PC-9 (cell line): ENCODE measurements at regions not wholly inside any gene's neighbourhood (a gene's known extent, or its start where the extent isn't known, plus 50 kb on each side); places are given as distances from the start of the nearest gene placed in this dataset.

ENCODE experiments used
- BruUV-seq: library from RNA; stranded (reverse); fragments of 400-500 nt; replicated peaks from 2 replicates; lab custom pipeline; 2021; lab: Mats Ljungman, UMichigan
- CTCF ChIA-PET: fragments of 300-600 bp; sonication (Branson Sonifier 250); formaldehyde crosslinking; loops from one replicate; lab custom pipeline; 2022; ENCODE audit warnings: antibody characterized with exemption; lab: Charles Lee
- POLR2A ChIA-PET: fragments of 300-600 bp; sonication (Branson Sonifier 250); formaldehyde crosslinking; loops from one replicate; lab custom pipeline; 2022; ENCODE audit warnings: antibody characterized with exemption; ENCODE audit not compliant: unreplicated experiment; lab: Charles Lee
- DNase-seq, 2 experiments: peaks; one replicate each; pipeline versions ENCODE4 v3.0.0 to v3.0.0-alpha.2; 2015 to 2022; ENCODE audit warnings: mixed read lengths in 1 of 2
- H2AFZ ChIP-seq: fragments of 200-600 bp; sonication (generic); 2 replicates; pipeline ENCODE4 v1.8.1; 2017; ENCODE audit warnings: antibody characterized with exemption
- H3F3A ChIP-seq: fragments of 200-600 bp; sonication (generic); 2 replicates; pipeline ENCODE4 v1.8.1; 2017; ENCODE audit warnings: antibody characterized with exemption, mild to moderate bottlenecking, low read depth; ENCODE audit not compliant: insufficient read depth
- H3K27ac ChIP-seq: fragments of 200-600 bp; sonication (generic); 2 replicates; pipeline ENCODE4 v1.6.1; 2016; ENCODE audit warnings: mixed run types
- H3K27me3 ChIP-seq: fragments of 200-600 bp; sonication (generic); 2 replicates; pipeline ENCODE4 v1.6.1; 2016; ENCODE audit warnings: low read depth, mixed run types; ENCODE audit not compliant: insufficient read depth
- H3K36me3 ChIP-seq: fragments of 200-600 bp; sonication (generic); 2 replicates; pipeline ENCODE4 v1.6.1; 2016; ENCODE audit warnings: low read depth, mixed run types
- H3K4me1 ChIP-seq: fragments of 200-600 bp; sonication (generic); replicated peaks from 2 replicates; pipeline ENCODE4 v1.6.1; 2016; ENCODE audit warnings: mixed run types; ENCODE audit not compliant: insufficient read depth
- H3K4me2 ChIP-seq: fragments of 200-600 bp; sonication (generic); 2 replicates; pipeline ENCODE4 v1.6.1; 2017; ENCODE audit warnings: mixed run types
- H3K4me3 ChIP-seq: fragments of 200-600 bp; sonication (generic); 2 replicates; pipeline ENCODE4 v1.6.1; 2016; ENCODE audit warnings: mixed run types
- H3K79me2 ChIP-seq: fragments of 200-600 bp; sonication (generic); 2 replicates; pipeline ENCODE4 v1.6.1; 2017; ENCODE audit warnings: low read depth, mixed run types
- H3K9me2 ChIP-seq: fragments of 200-600 bp; sonication (generic); 2 replicates; pipeline ENCODE4 v1.8.1; 2017; ENCODE audit warnings: mild to moderate bottlenecking; ENCODE audit not compliant: insufficient read depth
- H3K9me3 ChIP-seq: fragments of 200-600 bp; sonication (generic); 2 replicates; pipeline ENCODE4 v1.8.1; 2016; ENCODE audit warnings: low read depth; ENCODE audit not compliant: insufficient read depth
- H4K20me1 ChIP-seq: fragments of 200-600 bp; sonication (generic); 2 replicates; pipeline ENCODE4 v1.8.1; 2017; ENCODE audit not compliant: insufficient read depth
- EZH2 ChIP-seq: fragments of 200-600 bp; sonication (generic); IDR thresholded peaks from 2 replicates; pipeline ENCODE4 v1.8.0; 2017; ENCODE audit warnings: antibody characterized with exemption, low read depth
- intact Hi-C: fragments of 100-400 bp; cut with micrococcal nuclease; formaldehyde crosslinking; loops from one replicate; pipeline ENCODE4 v1.10.0; 2022; ENCODE audit not compliant: unreplicated experiment
- TF ChIP-seq, protein P1 (sequence below): fragments of 200-600 bp; sonication (generic); conservative IDR thresholded peaks from 2 replicates; pipeline ENCODE4 v1.6.1; 2017; ENCODE audit warnings: mixed run types, antibody characterized with exemption, mild to moderate bottlenecking, moderate library complexity

DNA sequence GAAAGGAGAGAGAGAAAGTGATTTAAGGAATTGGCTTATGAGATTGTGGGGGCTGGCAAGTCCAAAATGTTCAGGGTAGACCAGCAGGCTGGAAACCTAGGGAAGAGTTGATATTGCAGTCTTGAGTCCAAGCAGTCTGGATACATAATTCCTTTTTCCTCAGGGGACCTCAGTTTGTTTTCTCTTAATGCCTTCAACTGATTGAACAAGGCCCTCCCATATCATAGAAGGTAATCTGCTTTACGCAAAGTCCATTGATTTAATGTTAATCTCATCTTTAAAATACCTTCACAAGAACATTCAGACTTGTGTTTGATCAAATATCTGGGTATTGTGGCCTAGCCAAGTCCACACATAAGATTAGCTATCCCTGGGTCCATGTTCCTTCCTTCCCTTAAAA lies 494.7 kb downstream of the INSC start:
- Histone ChIP-seq H3K36me3 (no peaks in the 10 kb centered on the region), H4K20me1 (no peaks in the 10 kb centered on the region), H3K4me2 (no peak overlapping the region), H3K4me3 (no peak overlapping the region), H3K9me2 (no peaks in the 10 kb centered on the region), H3K79me2 (no peaks in the 10 kb centered on the region), H2AFZ (no peak overlapping the region), H3F3A (no peaks in the 10 kb centered on the region), H3K27ac (no peak overlapping the region), H3K27me3 (no peaks in the 10 kb centered on the region), H3K4me1 (no peaks in the 10 kb centered on the region), H3K9me3 (no peaks in the 10 kb centered on the region)
- CTCF ChIA-PET = no interaction called here
- no TSS peak for BruUV-seq
- no peak for DNase-seq
- TF ChIP-seq, protein P1, sequence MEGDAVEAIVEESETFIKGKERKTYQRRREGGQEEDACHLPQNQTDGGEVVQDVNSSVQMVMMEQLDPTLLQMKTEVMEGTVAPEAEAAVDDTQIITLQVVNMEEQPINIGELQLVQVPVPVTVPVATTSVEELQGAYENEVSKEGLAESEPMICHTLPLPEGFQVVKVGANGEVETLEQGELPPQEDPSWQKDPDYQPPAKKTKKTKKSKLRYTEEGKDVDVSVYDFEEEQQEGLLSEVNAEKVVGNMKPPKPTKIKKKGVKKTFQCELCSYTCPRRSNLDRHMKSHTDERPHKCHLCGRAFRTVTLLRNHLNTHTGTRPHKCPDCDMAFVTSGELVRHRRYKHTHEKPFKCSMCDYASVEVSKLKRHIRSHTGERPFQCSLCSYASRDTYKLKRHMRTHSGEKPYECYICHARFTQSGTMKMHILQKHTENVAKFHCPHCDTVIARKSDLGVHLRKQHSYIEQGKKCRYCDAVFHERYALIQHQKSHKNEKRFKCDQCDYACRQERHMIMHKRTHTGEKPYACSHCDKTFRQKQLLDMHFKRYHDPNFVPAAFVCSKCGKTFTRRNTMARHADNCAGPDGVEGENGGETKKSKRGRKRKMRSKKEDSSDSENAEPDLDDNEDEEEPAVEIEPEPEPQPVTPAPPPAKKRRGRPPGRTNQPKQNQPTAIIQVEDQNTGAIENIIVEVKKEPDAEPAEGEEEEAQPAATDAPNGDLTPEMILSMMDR = no peak
- TF ChIP-seq EZH2 = no peak
- POLR2A ChIA-PET = no interaction called here
- intact Hi-C loops = no loop called here

DNA sequence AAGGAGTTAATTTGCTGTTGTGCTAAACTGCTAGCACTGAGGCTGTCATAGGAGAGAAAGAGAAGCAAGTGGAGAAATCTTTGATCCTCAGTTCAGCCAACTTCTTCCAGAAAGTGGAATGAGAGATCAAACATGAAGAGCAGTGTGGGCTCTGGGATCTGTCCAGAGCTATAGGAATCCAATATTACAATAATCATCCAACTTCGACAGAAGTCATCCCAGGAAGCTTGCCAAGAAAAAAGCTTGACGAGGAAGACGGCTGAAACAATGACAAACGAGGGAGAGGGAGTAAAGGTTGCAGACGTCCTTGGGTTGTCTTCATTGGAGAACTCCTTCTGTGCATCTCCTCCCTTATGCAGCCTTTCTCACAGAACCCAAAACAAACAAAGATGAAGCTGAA lies 496.2 kb downstream of the INSC start:
- Histone ChIP-seq H3K4me3 (no peak overlapping the region), H2AFZ (no peak overlapping the region), H3K79me2 (no peaks in the 10 kb centered on the region), H3K27ac (no peak overlapping the region), H4K20me1 (no peaks in the 10 kb centered on the region), H3K9me2 (no peaks in the 10 kb centered on the region), H3K4me2 (no peak overlapping the region), H3K4me1 (no peaks in the 10 kb centered on the region), H3K27me3 (no peaks in the 10 kb centered on the region), H3K9me3 (no peaks in the 10 kb centered on the region), H3K36me3 (no peaks in the 10 kb centered on the region), H3F3A (no peaks in the 10 kb centered on the region)
- intact Hi-C loops = no loop called here
- CTCF ChIA-PET = no interaction called here
- TF ChIP-seq EZH2 = no peak
- TF ChIP-seq, protein P1 = no peak
- BruUV-seq = no TSS peak
- POLR2A ChIA-PET = no interaction called here
- DNase-seq = no peak

GRCh38 chr11:15613251-15613650 lies 498.5 kb downstream of the INSC start:
- no peaks in the 10 kb centered on the region for H3K9me2 ChIP-seq
- BruUV-seq = no TSS peak
- no peaks in the 10 kb centered on the region for H3K9me3 ChIP-seq
- no peaks in the 10 kb centered on the region for H4K20me1 ChIP-seq
- TF ChIP-seq, protein P1 = no peak
- H2AFZ ChIP-seq = no peak overlapping the region
- no peaks in the 10 kb centered on the region for H3K4me1 ChIP-seq
- H3K36me3 ChIP-seq = no peaks in the 10 kb centered on the region
- no peaks in the 10 kb centered on the region for H3K27me3 ChIP-seq
- H3K4me2 ChIP-seq = no peak overlapping the region
- H3K79me2 ChIP-seq = no peaks in the 10 kb centered on the region
- no peak overlapping the region for H3K4me3 ChIP-seq
- no peak for DNase-seq
- CTCF ChIA-PET = no interaction called here
- intact Hi-C loops = no loop called here
- no peaks in the 10 kb centered on the region for H3F3A ChIP-seq
- H3K27ac ChIP-seq = no peak overlapping the region
- POLR2A ChIA-PET = no interaction called here
